HL-60 (cell line): ENCODE measurements at regions not wholly inside any gene's neighbourhood (a gene's known extent, or its start where the extent isn't known, plus 50 kb on each side); places are given as distances from the start of the nearest gene placed in this dataset.

ENCODE experiments used
- DNase-seq, 2 experiments: peaks; one replicate each; pipeline ENCODE4 v3.0.0-alpha.2; 2010 to 2020; ENCODE audit warnings: low read depth in 1 of 2, low spot score in 1 of 2
- H3K27ac ChIP-seq: fragments of 250-450 bp; sonication (Bioruptor Pico); replicated peaks from 2 replicates; pipeline ENCODE4 v1.5.1; 2020; ENCODE audit warnings: mild to moderate bottlenecking, moderate library complexity
- H3K27me3 ChIP-seq: fragments of 250-450 bp; sonication (Bioruptor Pico); 2 replicates; pipeline ENCODE4 v1.5.1; 2021; ENCODE audit warnings: mild to moderate bottlenecking, moderate library complexity; ENCODE audit not compliant: insufficient read depth, poor library complexity, severe bottlenecking
- H3K4me3 ChIP-seq: replicated peaks from 2 replicates; pipeline ENCODE4 v1.5.1; 2011; ENCODE audit warnings: mild to moderate bottlenecking, control low read depth, low read length; ENCODE audit not compliant: insufficient read depth
- GABPA ChIP-seq: IDR thresholded peaks from 2 replicates; pipeline ENCODE4 v1.6.1; 2012; ENCODE audit warnings: low read depth
- POLR2AphosphoS5 ChIP-seq: IDR thresholded peaks from 2 replicates; pipeline ENCODE4 v1.6.1; 2012; ENCODE audit warnings: low read depth
- SPI1 ChIP-seq: IDR thresholded peaks from 2 replicates; pipeline ENCODE4 v1.6.1; 2012; ENCODE audit warnings: low read depth, mild to moderate bottlenecking, borderline replicate concordance
- TF ChIP-seq, protein P1 (sequence below): IDR thresholded peaks from one replicate; pipeline ENCODE4 v1.5.1; 2011; ENCODE audit warnings: low read length, control low read depth, inconsistent platforms; ENCODE audit not compliant: insufficient read depth
- TF ChIP-seq, protein P2 (sequence below): IDR thresholded peaks from 2 replicates; pipeline ENCODE4 v1.6.1; 2012; ENCODE audit warnings: low read depth; ENCODE audit not compliant: insufficient replicate concordance

DNA sequence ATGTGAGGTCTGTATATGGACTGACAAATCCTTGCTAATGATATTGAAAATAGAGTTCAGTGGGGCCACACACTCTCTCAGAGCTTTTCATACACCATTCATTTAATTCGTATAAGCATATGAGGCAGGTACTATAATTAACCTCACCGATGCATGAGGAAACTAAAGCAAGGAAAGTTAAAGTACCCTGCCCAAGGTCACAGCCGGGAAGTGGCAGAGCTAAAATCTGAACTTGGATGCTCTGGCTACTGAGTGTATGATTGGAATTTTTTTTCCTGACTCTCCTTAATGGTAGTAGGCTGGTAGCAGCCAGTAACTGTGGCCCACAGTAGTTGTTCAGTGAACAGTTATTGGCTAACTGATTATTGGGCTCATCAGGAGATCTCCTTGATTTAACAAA lies 135.3 kb downstream of the NUDT12 start:
- no peak for DNase-seq
- no peak overlapping the region for H3K4me3 ChIP-seq
- H3K27ac ChIP-seq: no peak overlapping the region
- no peaks in the 10 kb centered on the region for H3K27me3 ChIP-seq
- TF ChIP-seq POLR2AphosphoS5 (no peak), SPI1 (no peak), GABPA (no peak)
- TF ChIP-seq, protein P1, sequence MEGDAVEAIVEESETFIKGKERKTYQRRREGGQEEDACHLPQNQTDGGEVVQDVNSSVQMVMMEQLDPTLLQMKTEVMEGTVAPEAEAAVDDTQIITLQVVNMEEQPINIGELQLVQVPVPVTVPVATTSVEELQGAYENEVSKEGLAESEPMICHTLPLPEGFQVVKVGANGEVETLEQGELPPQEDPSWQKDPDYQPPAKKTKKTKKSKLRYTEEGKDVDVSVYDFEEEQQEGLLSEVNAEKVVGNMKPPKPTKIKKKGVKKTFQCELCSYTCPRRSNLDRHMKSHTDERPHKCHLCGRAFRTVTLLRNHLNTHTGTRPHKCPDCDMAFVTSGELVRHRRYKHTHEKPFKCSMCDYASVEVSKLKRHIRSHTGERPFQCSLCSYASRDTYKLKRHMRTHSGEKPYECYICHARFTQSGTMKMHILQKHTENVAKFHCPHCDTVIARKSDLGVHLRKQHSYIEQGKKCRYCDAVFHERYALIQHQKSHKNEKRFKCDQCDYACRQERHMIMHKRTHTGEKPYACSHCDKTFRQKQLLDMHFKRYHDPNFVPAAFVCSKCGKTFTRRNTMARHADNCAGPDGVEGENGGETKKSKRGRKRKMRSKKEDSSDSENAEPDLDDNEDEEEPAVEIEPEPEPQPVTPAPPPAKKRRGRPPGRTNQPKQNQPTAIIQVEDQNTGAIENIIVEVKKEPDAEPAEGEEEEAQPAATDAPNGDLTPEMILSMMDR: no peak
- TF ChIP-seq, protein P2, sequence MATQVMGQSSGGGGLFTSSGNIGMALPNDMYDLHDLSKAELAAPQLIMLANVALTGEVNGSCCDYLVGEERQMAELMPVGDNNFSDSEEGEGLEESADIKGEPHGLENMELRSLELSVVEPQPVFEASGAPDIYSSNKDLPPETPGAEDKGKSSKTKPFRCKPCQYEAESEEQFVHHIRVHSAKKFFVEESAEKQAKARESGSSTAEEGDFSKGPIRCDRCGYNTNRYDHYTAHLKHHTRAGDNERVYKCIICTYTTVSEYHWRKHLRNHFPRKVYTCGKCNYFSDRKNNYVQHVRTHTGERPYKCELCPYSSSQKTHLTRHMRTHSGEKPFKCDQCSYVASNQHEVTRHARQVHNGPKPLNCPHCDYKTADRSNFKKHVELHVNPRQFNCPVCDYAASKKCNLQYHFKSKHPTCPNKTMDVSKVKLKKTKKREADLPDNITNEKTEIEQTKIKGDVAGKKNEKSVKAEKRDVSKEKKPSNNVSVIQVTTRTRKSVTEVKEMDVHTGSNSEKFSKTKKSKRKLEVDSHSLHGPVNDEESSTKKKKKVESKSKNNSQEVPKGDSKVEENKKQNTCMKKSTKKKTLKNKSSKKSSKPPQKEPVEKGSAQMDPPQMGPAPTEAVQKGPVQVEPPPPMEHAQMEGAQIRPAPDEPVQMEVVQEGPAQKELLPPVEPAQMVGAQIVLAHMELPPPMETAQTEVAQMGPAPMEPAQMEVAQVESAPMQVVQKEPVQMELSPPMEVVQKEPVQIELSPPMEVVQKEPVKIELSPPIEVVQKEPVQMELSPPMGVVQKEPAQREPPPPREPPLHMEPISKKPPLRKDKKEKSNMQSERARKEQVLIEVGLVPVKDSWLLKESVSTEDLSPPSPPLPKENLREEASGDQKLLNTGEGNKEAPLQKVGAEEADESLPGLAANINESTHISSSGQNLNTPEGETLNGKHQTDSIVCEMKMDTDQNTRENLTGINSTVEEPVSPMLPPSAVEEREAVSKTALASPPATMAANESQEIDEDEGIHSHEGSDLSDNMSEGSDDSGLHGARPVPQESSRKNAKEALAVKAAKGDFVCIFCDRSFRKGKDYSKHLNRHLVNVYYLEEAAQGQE: no peak

DNA sequence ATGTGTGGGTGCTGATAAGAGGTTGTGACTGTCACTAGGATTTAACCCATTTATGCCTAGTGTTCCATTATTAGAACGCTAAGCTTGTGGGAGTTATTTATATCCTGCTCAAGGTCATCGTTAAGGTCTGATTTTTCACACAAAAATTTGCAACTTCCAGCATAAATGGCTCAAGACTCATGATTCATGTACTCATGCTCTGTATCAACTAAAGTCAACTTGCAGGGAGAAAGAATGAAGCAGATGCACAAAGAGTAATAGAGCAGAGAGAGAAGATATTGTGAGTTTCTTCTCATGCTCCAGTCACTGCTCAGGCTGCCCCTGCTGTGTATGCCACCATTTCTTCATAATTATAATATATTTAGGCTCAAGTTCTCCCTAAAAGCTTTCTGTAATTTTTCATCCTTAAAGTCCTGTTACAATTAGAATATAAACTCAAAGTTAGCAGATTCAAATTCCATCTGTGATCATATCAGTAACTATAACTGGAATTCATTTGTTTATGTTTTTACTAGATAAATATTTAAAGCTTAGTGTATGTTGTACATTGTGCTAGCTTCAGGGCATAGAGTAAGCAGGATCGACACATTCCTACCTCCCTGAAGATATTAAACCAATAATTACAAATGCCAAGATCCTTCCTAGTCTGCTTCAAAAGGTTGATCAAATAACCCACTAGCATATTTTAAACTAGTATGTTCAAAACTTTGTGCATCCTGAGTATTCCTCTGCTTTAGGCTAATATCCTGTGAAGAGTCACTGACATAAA lies 136.7 kb downstream of the NUDT12 start:
- no peaks in the 10 kb centered on the region for H3K27me3 ChIP-seq
- no peak for DNase-seq
- no peak overlapping the region for H3K27ac ChIP-seq
- TF ChIP-seq GABPA (no peak), SPI1 (no peak), POLR2AphosphoS5 (no peak)
- TF ChIP-seq, protein P2: no peak
- TF ChIP-seq, protein P1: no peak
- H3K4me3 ChIP-seq: no peak overlapping the region

DNA sequence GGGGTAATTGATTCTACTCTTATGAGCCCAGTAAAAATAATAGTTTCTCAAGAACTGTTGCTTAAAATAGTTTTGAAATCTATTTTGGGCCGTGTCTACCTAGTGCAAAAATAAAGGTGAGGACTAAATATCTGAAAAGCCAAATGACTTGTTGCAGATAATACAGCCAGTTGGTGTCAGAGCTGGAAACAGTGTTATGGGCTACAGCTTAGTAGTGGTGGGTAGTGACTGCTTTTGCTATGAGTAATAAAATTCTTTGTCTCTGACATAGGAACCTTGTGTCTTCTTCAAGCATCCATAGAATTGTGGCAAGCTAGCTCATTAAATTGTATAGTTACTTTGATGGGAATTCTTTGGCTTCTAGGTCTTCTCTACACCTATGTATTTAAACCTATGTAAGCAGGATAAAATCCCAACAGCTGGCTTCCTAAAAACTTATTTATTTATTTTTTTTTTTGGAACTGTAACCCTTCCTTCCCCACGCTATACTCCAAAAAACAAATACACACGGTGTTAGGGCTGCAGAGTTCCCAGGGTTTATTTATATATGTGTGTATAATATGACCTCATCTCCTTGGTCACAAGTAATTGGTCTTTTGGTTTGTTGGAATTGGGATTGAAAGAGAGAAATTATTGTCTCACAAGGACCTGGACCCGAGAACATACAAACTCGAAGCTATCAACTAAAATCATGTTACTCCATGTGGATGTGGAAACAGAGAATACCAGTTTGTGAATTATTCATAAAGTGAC lies 138.0 kb downstream of the NUDT12 start:
- no peak for DNase-seq
- no peaks in the 10 kb centered on the region for H3K27me3 ChIP-seq
- TF ChIP-seq, protein P2: no peak
- TF ChIP-seq, protein P1: no peak
- TF ChIP-seq POLR2AphosphoS5 (no peak), SPI1 (no peak), GABPA (no peak)
- no peak overlapping the region for H3K27ac ChIP-seq
- H3K4me3 ChIP-seq: no peak overlapping the region
